ENCODE measurements at regions not wholly inside any gene's neighbourhood (a gene's known extent, or its start where the extent isn't known, plus 50 kb on each side); places are given as distances from the start of the nearest gene placed in this dataset.

DNA sequence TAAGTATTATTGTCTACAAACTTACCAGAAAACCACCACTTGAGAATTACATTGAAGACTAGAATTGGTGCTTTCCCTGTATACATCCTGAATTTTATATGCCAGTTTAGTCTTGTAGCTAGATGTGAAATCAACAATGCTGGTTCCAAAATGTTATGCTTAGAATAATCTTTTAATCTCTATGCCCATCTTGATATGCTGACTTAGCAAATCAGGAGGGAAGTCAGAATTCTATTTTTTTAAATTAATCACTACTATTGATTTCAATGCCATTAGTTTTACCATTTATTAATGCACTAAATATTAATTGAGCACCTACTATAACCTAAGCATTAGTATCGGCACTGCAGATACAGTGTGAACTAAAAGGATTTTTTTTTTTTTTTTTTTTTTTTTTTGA is 641.6 kb upstream of the ADGRL4 start:
- H3K4me3 ChIP-seq (ENCODE audit: low read depth, low read length): no peak overlapping the region
- TF ChIP-seq CTCF (IDR thresholded peaks at IDR 0.05; ENCODE audit: borderline replicate concordance, insufficient read depth, low read depth, low read length): no peak

DNA sequence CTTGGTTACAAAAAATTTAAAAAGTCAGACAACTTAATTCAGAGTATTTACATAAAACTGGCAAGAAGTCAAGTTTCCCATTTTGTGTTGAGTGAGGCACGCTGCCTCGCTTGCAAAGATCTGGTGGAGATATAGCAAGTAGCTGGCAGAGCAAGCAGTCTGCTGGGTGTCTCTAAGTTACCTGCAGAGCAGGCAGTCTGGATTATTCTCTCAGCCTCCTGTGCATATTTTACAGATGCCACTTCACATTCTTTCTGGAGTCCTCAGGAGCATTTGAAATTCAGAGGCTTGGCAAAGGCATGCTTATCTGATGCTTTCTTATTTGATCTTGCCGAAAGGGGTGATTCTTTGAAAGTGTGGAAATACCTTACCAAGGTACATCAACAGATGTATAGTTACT is 640.4 kb upstream of the ADGRL4 start:
- H3K4me3 ChIP-seq (ENCODE audit: low read depth, low read length): no peak overlapping the region
- TF ChIP-seq CTCF (IDR thresholded peaks at IDR 0.05; ENCODE audit: borderline replicate concordance, insufficient read depth, low read depth, low read length): no peak

DNA sequence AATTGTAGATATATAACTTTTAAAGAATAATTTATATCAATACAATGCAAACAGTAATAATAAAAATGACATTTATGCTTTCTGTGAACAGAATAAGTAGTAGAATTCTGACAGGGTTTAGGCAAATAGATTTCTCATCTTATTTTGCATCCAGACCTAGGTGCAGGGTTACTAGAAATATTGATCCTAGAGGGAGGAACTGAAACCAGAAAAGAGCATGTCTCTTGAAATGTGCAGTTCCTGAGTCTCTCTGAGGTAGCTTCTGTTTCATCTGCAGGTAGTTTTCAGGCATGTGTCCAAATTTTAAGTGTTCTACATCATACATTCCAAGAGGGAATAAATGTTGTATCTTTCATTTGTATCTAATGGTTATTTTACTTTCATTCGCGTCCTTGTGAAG is 631.9 kb upstream of the ADGRL4 start:
- no peak overlapping the region for H3K4me3 ChIP-seq (ENCODE audit: low read depth, low read length)
- no peak for TF ChIP-seq CTCF (IDR thresholded peaks at IDR 0.05; ENCODE audit: borderline replicate concordance, insufficient read depth, low read depth, low read length)

DNA sequence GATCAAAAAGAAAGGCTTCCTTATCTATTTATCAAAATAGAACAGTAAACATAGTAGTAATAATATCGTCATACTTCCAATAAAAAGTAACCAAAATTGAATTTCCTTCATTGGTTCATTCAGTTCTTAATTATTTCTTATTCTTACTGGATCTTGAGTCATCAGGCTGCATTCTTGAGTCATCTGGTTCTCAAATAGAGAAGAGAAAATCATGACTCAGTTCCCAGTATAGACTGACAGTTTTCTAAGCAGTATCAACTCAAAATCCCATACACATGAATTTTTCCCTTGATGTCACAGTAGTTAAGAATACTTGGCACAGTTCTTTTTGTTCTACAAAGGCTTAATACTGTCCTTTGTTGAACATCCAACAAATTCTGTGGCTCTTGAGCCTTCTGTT is 626.9 kb upstream of the ADGRL4 start:
- TF ChIP-seq CTCF (IDR thresholded peaks at IDR 0.05; ENCODE audit: borderline replicate concordance, insufficient read depth, low read depth, low read length): no peak
- H3K4me3 ChIP-seq (ENCODE audit: low read depth, low read length): no peak overlapping the region

DNA sequence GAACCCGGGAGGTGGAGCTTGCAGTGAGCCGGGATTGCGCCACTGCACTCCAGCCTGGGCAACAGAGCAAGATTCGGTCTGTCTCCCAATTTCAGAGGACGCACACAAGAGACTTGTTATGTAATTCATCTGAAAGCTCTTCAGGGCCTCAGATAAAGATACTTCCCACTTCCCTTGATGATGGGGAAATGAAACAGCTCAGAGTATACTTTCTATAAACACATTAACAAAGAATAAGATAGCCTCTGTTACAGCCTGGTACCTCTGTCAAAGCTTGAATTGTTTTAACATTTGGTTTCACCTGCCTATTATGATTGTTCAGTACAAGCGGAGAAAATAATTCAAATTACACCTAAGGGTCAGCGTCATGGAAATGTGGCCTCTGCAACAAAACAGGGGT is 622.9 kb upstream of the ADGRL4 start:
- TF ChIP-seq CTCF (IDR thresholded peaks at IDR 0.05; ENCODE audit: borderline replicate concordance, insufficient read depth, low read depth, low read length): no peak
- H3K4me3 ChIP-seq (ENCODE audit: low read depth, low read length): no peak overlapping the region

DNA sequence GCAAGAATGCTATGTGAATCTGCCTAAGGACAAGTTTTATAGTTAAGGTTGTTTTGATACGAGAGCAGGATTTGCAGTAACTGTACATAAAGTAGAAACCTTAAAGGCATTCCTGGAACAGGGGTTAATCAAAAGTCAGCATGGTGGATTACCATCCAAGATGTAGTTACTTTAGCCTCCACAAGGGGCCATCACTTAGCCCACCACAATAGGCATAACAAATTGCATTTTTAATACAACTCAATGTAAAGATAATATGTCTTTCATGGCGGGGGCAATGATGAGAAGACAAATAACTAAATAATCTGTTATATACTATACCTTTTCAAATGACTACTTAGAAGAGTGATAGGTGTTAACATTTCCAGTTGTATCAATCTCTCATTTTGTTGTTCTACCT is 611.2 kb upstream of the ADGRL4 start:
- no peak overlapping the region for H3K4me3 ChIP-seq (ENCODE audit: low read depth, low read length)
- TF ChIP-seq CTCF (IDR thresholded peaks at IDR 0.05; ENCODE audit: borderline replicate concordance, insufficient read depth, low read depth, low read length): peak; percentile 34; the same call in 1 of the 2 replicates

DNA sequence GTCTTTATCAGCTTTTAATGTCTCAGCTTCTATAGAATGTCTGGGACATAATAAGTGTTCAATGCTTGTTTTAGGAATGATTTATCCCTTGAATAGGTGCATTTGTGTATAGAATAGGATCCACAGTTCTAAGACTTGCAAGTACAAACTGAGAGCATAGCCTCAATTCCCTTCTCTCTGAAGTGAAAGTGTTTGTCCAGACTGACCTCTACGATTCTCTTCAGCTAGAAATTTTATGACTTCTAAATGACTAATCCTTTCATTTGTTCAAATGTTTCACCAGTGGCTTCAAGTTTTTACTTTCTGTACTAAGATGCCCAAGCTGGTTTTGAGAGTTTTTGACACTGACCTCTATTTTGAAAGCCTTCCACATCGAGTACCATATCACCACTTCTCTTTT is 608.2 kb upstream of the ADGRL4 start:
- no peak for TF ChIP-seq CTCF (IDR thresholded peaks at IDR 0.05; ENCODE audit: borderline replicate concordance, insufficient read depth, low read depth, low read length)
- H3K4me3 ChIP-seq (ENCODE audit: low read depth, low read length): no peak overlapping the region

All from GM12875 (cell line).